HT-29 (cell line): ENCODE measurements at regions not wholly inside any gene's neighbourhood (a gene's known extent, or its start where the extent isn't known, plus 50 kb on each side); places are given as distances from the start of the nearest gene placed in this dataset.
"Not testable (repeated sequence)": the region's sequence is repeated elsewhere in the genome, so short reads cannot be mapped to it uniquely, and the experiment has no call there.

Source experiments
- DNase-seq: peaks from one replicate; pipeline ENCODE4 v3.0.0-alpha.2; 2015; ENCODE audit warnings: low spot score

DNA sequence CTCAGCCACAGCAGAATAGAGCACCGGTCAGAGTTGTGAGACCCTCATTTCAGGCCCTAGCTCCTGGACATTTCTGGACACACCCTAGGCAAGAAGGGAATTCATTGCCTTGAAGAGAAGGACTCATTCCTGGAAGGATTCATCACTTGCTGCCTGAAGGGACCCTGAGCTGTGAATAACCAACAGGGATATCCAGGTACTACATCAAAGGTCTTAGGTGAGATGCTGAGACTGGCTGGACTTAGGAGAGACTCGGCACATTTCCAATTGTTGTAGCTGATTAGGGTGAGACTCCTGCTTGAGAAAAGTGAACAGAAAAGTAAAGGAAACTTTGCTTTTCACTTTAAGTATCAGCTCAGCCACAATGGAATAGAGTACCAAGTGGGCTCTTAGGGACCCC lies 208.1 kb upstream of the CDKN2B start:
- no peak for DNase-seq

DNA sequence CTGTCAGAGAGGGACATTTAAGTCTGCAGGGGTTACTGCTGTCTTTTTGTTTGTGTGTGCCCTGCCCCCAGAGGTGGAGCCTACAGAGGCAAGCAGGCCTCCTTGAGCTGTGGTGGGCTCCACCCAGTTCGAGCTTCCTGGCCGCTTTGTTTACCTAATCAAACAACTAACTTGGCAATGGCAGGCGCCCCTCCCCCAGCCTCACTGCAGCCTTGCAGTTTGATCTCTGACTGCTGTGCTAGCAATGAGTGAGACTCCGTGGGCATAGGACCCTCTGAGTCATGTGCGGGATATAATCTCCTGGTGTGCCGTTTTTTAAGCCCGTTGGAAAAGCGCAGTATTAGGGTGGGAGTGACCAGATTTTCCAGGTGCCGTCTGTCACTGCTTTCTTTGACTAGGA lies 216.8 kb upstream of the CDKN2B start:
- DNase-seq: not testable (repeated sequence)

DNA sequence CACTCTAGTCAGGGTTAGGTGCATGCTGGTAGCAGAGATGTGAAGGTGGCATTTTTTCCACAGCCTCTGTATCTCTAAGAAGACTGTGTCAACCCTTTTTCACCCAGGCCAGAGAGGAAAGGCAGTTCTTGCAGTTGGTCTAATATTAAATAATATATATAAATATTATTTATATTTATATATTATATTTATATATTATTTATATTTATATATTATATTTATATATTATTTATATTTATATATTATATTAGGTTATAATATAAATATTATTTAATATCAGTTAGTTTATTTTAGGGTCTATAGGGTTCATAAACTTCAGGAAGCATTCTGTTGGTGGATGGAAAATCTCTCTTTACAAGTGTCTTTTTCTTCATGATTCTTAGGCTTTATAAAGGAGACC lies 218.6 kb upstream of the DMRTA1 start:
- no peak for DNase-seq

DNA sequence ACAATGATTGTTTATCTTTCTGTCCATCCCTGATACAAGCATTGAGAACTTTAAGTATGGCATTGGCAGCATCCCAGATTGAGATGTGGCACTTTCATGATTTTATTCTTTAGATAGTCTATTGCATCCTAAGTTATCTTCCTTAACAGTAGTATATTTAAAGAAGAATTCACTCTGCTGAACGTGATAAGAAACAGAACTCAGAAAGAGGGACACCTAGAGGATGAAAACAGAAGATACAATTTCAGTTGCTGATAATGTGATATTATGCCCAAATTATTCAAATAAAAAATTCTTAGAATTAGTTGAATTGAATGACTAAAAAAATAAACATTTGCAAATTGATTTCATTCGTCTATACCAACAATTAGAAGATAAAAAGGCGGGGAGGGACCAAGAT lies 218.1 kb upstream of the DMRTA1 start:
- DNase-seq: no peak

DNA sequence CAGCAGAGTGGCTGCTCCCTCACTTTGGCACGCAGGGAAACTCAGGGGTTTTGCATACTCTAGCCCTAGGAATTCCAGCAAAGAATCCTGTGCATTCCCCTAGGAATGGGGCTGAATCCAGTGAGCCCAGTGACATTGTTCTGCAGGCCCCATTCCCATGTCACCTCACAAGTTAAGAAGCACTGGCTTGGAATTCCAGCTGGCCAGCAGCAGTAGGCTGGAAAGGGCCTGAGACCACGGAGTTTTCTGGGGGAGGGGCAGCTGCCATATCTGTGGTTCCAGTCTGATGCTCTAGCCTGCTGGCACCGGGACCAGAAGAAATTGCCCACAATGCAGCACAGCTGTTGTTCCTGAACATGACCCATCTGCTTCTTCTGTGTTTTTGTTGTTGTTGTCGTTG lies 217.6 kb upstream of the DMRTA1 start:
- DNase-seq: no peak

DNA sequence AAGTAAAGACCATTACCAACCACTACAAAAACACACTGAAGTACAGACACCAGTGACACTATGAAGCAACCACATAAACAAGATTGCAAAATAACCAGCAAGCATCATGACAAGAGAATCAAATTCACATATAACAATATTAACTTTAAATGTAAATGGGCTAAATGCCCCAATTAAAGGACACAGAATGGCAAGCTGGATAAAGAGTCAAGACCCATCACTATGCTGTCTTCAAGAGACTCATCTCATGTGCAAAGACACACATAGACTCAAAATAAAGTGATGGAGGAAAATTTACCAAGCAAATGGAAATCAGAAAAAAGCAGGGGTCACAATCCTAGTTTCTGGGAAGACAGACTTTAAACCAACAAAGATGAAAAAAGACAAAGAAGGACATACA lies 215.3 kb upstream of the DMRTA1 start:
- not testable (repeated sequence) for DNase-seq

DNA sequence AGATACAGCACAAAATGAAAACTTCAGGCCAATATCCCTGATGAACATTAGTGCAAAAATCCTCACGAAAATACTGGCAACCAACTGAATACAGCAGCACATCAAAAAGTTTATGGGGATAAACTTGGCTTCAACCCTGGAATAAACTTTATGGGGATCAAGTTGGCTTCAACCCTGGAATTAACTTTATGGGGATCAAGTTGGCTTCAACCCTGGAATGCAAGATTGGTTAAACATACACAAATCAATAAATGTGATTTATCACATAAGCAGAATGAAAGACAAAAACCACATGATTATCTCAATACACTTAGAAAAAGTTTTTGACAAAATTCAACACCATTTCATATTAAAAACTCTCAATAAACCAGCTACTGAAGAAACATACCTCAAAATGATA lies 213.7 kb upstream of the DMRTA1 start:
- DNase-seq: peak; percentile 45

DNA sequence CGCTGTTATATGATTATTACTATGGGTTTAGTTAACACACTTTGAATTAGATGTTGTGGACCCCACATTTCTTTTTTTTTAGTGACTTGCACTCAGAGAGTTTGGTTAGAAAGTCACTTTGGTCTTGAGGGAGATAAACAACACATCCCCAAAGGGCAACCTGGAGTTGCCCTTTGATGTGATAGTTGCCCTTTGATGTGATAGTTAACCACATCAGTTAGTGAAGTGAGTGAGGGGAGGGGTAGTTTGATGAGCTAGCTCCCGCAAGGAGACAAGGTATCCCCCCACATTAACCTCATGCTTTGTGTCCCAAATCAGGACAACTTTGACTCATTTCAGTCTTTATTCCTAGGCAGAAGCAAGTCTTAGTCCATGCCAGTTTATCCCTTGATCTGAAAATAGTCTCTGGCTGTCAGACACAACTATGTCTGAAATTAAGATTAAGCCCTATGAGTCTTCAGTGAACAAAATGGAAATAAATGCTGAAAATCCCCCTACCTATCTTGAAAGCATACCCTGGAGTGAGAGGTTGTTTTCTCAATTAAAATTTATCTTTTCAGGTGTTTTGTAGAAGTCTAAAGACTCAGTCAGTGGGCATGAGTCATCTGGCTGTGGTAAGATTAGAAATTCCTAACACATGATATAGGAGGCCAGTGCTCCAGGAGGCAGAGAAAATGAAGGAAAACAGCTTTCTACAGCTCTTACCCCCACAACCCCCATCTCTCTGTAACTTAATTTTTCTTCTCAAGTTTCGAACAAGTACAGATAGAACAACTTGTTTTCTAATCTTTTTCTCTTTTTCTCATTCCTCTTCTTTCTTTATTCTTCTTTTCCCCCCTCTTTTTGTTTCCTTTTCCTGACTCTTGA lies 208.9 kb upstream of the DMRTA1 start:
- peak; percentile 69 for DNase-seq

DNA sequence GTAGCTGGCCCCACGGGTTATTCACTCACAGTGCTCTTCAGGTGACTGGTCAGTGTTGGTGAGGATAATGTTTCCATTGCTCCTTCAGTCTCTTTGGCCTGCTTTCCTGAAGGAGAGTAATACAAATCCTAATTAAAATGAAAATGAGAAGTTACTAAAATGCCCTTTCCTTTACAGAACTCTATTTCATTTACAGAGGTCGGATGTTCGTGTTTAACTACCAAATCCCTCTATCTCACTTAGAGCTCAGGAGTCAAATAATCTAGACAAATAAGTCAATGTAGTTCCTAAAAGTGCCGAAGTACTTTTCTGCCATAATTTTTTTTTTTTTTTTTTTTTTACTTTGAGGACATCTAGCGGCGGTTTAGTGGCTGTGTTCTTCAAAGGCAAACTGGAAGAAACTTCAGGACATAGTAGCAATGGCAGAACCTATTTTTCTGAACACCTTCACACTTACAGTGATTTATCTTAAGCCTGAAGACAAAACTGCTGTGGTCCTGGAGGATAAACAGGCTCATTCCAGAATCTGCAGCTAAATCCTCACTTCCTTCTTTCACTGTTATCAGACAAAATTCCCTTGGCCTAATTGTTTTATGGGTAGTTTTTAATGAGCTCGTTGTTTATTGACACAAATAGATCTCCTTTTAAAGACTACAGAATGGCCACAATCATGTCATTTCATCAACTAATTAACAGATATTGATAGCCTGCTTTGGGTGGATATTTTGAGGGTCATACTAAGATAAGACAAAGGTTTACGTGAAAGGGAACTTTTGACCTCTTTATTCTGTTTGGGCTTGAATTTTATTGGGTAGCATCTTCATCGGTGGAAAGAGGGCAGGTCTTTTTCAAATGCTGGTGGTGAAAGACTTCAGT lies 207.6 kb upstream of the DMRTA1 start:
- DNase-seq: peak; percentile 60

DNA sequence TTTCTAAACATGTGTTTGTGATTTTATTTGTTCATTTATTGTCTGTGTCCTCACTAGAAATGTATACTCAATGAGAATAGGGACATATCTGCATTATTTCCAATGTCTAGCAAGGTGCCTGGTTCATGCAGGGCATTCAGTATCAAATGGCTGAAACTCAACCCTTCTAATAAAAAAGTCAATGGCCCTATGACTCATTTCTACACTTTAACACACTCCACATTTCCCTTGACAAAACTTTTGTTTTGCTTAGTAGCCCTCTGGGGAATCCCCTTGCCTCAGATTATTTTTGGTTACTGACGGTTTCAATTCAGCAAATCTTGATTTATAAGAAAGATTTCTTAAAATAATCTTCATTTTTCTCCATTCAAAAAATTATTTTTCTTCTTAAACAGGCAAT lies 206.0 kb upstream of the DMRTA1 start:
- no peak for DNase-seq

DNA sequence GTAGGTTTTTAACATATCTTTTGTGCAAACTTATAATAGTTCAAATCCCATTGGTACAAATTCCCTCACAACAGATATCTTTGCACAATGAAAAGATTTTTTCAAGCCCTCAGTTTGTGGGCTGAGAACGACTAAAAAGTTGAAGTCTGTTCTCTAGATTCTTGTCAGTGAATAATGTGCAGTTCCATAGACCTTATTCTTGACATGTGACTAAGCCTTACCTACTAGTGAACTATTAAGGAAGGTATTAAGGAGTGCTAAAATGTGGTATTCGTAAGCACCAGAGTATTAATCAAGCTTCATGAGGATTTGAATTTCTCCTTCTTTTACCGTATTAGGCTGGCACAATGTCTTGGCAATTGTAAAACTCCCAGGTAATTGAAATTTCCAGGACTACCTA lies 205.6 kb upstream of the DMRTA1 start:
- no peak for DNase-seq

DNA sequence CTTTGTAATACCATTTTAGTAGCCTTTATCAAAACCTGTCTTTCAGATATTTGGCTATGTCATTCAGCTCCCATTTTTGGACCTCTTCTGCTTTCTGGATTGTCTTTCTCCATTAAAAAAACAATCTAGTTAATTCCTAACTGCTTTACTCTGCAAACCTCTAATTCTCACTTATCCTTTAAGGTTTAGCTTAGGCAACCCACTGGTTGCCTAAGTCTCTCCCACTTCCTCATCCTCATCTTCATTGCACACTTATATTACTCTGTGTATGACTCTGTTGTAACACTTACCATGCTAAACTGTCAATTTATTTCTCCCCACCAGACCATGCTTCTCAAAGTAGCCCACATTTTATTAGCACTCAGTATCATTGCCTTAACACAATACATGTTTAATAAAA lies 205.0 kb upstream of the DMRTA1 start:
- no peak for DNase-seq

DNA sequence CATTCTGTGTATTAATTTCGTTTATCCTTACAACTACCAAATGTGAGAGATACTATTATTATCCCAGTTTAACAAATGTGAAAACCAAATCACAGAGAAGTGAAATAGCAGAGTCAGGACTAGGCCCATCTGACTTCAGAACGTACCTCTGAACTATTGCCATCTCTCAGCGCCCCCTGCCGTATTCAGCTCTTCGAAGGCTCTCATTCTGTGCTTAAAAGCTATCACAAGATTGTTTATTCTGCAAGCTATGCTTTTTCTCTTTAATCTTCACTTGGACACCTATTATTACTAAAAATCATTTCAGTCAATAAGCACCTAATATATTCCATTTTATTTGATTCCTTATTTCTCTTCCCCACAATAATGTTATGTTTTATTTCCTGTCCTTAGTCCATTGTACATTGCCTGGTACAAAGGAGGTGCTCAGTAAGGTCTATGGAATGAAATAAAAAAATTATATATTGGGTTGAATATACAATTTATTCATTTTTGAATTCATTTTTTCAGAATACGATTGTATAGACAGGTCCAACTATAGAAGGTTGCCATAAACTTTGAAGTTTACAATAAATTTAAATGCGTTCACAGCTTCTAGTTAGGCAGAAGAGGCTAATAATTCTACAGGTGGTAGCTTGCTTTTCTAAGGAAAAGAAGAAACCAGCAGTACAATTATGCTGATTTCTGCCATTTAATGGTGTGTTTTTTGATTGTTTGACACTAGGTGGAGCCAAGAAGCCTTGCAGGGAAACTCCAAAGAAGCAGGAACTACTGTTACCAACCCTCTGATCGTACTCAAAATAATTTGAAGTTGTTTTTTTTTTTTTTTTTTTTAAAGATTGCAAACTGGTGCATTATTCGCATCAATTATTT lies 202.2 kb upstream of the DMRTA1 start:
- peak; percentile 79 for DNase-seq

DNA sequence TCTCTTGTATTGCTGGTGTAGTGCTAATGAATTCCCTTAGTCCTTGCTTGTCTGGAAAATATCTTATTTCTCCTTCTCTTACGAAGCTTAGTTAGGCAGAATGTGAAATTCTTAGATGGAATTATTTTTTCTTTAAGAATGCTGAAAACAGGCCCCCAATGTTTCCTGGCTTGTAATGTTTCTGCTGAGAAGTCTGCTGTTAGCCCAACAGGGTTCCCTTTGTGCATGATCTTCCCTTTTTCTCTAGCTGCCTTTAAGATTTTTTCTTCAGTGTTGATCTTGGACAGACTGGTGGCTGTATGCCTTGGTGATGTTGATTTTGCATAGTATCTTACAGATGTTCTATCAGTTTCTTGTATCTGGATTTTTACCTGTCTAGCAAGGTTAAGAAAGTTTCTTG lies 191.3 kb upstream of the DMRTA1 start:
- no peak for DNase-seq

DNA sequence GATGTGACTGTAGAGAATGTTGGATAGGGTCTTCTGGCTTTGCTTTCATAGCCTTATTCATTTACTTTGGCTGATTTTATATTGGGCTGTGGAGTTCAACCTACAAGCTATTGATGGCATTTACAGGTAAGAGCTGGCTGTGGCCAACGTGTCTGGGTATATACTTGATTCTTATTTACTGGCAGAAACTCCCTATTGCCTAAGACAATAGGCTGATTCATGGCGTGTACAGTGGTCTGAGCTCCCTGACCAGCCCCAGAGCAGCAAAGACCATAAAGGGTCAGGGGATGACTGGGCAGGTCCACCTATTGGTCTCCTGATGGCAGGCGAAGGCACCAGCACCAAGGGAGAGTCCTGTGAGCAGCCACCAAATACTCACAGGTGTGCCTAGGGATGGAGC lies 190.2 kb upstream of the DMRTA1 start:
- no peak for DNase-seq

DNA sequence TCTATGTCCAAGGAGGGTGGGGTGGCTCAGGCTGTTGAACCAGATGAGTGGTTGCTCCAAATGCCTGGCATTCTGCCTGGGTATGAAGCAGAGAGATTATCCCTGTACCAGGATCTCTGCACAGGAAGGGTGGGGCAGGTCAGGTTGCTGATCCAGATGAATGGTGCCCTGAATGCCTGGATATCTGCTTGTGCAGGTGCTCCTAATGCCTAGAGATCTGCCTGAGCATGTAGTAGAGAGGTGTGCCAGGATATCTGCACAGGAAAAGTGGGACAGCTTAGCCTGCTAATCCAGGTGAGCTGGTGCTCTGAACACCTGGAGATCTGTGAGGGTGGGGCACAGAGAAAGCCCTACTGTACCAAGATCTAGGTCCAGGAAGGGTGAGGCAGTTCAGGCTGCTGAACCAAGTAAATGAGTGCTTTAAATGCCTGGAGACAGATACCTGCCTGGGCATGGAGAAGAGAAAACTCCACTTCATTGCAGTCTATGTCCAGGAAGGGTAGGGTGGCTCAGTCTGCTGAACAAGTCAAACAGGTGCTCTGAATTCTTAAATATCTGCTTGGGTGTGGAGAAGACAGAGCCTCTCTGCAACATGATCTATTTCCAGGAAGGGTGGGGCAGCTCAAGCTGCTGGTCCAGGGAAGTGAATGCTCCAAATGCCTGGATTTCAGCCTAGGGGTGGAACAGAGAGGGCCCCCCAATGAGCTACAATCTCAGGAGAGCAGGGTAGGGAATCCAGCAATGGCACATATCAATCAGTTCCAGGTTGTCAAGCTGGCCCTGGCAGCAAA lies 189.4 kb upstream of the DMRTA1 start:
- DNase-seq: no peak

DNA sequence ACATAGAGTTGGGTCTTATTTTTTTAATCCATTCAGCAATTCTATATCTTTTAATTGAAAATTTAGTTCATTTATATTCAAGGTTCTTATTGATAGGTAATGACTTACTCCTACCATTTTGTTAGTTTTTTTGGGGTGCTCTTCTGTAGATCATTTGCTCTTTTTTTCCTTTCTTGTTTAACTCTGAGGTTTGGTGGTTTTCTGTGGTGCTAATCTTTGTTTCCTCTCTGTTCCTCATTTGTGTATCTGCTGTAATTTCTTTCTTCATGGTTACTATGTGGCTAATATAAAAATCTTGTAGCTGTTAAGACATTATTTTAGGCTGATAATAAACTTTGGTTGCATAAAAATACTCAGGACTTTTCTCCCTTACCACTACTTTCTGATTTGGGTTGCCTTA lies 181.6 kb upstream of the DMRTA1 start:
- DNase-seq: no peak

DNA sequence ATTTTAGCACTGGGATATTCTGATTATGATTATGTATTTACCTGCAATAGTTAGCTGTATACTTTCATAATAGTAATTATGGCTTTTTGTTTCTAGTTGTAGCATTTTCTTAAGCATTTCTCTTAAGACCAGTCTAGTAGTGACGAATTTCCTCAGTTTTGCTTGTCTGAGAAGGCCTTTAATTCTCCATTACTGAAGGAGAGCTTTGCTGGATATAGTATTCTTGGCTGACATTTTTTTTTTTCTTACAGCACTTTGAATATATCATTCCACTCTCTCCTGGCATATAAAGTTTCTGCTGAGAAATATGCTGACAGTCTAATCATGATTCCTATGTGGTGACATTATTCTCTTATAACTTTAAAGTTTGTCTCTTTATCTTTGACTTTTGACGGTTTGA lies 181.1 kb upstream of the DMRTA1 start:
- DNase-seq: no peak

DNA sequence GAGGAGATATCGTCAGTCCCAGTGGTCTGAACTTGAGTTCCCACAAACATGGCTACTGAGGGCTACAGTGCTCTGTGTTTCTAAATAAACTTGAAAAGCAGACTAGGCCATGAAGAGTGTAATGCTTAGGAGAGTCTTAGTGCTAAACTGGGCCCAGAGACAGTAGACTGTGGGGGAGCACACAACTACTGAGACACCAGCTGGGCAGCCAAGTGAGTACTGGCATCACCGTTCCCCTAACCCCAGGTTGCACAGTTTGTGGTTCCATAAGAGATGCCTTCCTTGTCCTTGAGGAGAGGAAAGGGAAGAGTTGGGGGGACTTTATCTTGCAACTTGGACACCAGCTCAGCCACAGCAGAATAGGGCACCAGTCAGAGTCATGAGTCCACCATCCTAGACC lies 172.1 kb upstream of the DMRTA1 start:
- DNase-seq: no peak

DNA sequence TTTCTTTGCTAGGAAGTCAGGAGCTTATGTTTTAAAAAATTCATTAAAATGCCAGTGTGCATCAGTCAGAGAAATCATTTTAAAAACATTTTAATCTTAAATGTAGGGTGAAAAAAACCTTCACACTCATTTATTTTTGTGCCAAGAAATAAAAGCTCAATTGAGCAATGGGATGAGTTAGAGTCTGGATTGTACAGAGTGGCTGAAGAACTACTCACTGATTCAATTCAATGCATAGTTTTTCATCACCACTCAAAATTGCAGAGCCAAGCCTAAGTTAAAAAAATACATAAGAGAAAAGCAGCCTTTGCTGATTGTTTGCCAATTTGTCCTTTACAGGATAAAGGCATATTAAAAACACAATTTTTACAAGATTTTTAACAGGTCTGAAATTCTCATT lies 168.2 kb upstream of the DMRTA1 start:
- no peak for DNase-seq

DNA sequence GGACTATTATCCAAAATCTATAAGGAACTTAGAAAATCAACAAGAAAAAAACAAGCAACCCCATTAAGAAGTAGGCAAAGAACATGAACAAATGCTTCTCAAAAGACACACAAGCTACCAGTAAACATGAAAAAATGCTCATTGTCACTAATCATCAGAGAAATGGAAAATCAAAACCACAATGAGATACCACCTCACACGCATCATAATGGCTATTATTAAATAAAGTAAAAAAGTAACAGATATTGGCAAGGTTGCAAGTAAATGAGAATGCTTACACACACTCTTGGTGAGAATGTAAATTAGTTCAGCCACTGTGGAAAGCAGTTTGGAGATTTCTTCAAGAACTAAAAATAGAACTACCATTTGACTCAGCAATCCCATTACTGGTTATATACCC lies 167.0 kb upstream of the DMRTA1 start:
- DNase-seq: no peak
